WTC11 (cell line): ENCODE measurements at regions not wholly inside any gene's neighbourhood (a gene's known extent, or its start where the extent isn't known, plus 50 kb on each side); places are given as distances from the start of the nearest gene placed in this dataset.

ENCODE experiments used
- ATAC-seq: fragments of 200-7000 bp; cut with Tn5 transposase; 2 replicates; pipeline ENCODE4 v1.10.0; 2021; ENCODE audit warnings: mild to moderate bottlenecking, moderate library complexity
- CTCF ChIA-PET: fragments of 300-600 bp; sonication (Branson Sonifier 250); formaldehyde crosslinking; loops from one replicate; lab custom pipeline; 2021; ENCODE audit warnings: antibody characterized with exemption; lab: Charles Lee
- POLR2A ChIA-PET: fragments of 350-600 bp; sonication (Branson Sonifier 250); formaldehyde crosslinking; loops from one replicate; lab custom pipeline; 2021; ENCODE audit warnings: antibody characterized with exemption; lab: Charles Lee
- DNase-seq: peaks from one replicate; pipeline ENCODE4 v3.0.0; 2021; ENCODE audit warnings: low spot score
- H3K27ac Mint-ChIP-seq: 2 replicates; pipeline ENCODE4 v1.8.0; 2021; ENCODE audit warnings: mixed read lengths
- H3K27me3 Mint-ChIP-seq: 2 replicates; pipeline ENCODE4 v1.8.0; 2021; ENCODE audit warnings: low read depth, mild to moderate bottlenecking, moderate library complexity, mixed read lengths
- H3K36me3 Mint-ChIP-seq: 2 replicates; pipeline ENCODE4 v1.8.0; 2021; ENCODE audit warnings: mixed read lengths
- H3K4me1 Mint-ChIP-seq: 2 replicates; pipeline ENCODE4 v1.8.0; 2022; ENCODE audit warnings: mixed read lengths
- H3K4me3 Mint-ChIP-seq: 2 replicates; pipeline ENCODE4 v1.8.0; 2021; ENCODE audit warnings: mild to moderate bottlenecking, moderate library complexity, mixed read lengths
- H3K9me3 Mint-ChIP-seq: 2 replicates; pipeline ENCODE4 v1.8.0; 2021; ENCODE audit warnings: mixed read lengths
- E2F1 ChIP-seq: sonication (generic); formaldehyde crosslinking; IDR thresholded peaks from 2 replicates; pipeline ENCODE4 v1.8.0; 2022; ENCODE audit warnings: mild to moderate bottlenecking, missing genetic modification reagents
- ESRRA ChIP-seq: sonication (generic); formaldehyde crosslinking; IDR thresholded peaks from 2 replicates; pipeline ENCODE4 v1.8.1; 2022; ENCODE audit warnings: mild to moderate bottlenecking, missing genetic modification reagents, borderline replicate concordance
- IRF2 ChIP-seq: sonication (generic); formaldehyde crosslinking; IDR thresholded peaks from 2 replicates; pipeline ENCODE4 v1.8.0; 2022; ENCODE audit warnings: low read depth, missing genetic modification reagents, borderline replicate concordance
- KAT7 ChIP-seq: sonication (generic); formaldehyde crosslinking; IDR thresholded peaks from 2 replicates; pipeline ENCODE4 v1.8.1; 2023; ENCODE audit warnings: missing genetic modification reagents, mild to moderate bottlenecking, borderline replicate concordance
- MLX ChIP-seq: sonication (generic); formaldehyde crosslinking; IDR thresholded peaks from 2 replicates; pipeline ENCODE4 v1.8.1; 2023; ENCODE audit warnings: mild to moderate bottlenecking, missing genetic modification reagents, moderate library complexity
- NR2C2 ChIP-seq: sonication (generic); formaldehyde crosslinking; IDR thresholded peaks from 2 replicates; pipeline ENCODE4 v1.8.0; 2022; ENCODE audit warnings: mild to moderate bottlenecking, missing genetic modification reagents
- NR3C1 ChIP-seq: sonication (generic); formaldehyde crosslinking; conservative IDR thresholded peaks from 2 replicates; pipeline ENCODE4 v1.8.1; 2023; ENCODE audit warnings: low read depth, mild to moderate bottlenecking, missing genetic modification reagents
- TCF7 ChIP-seq: sonication (generic); formaldehyde crosslinking; IDR thresholded peaks from 2 replicates; pipeline ENCODE4 v1.8.0; 2022; ENCODE audit warnings: mild to moderate bottlenecking, low read depth, missing genetic modification reagents, moderate library complexity
- ZNF121 ChIP-seq: sonication (generic); formaldehyde crosslinking; IDR thresholded peaks from 2 replicates; pipeline ENCODE4 v1.8.0; 2023; ENCODE audit warnings: missing genetic modification reagents
- ZNF138 ChIP-seq: sonication (generic); formaldehyde crosslinking; conservative IDR thresholded peaks from 2 replicates; pipeline ENCODE4 v1.8.1; 2022; ENCODE audit warnings: mild to moderate bottlenecking, moderate library complexity, missing genetic modification reagents
- ZNF263 ChIP-seq: sonication (generic); formaldehyde crosslinking; IDR thresholded peaks from 2 replicates; pipeline ENCODE4 v1.8.1; 2022; ENCODE audit warnings: low read depth, mild to moderate bottlenecking, moderate library complexity, missing genetic modification reagents
- TF ChIP-seq, protein P1 (sequence below): fragments of 250-450 bp; sonication (Bioruptor Pico); IDR thresholded peaks from 2 replicates; pipeline ENCODE4 v1.9.0; 2021; ENCODE audit warnings: mild to moderate bottlenecking
- TF ChIP-seq, protein P2 (sequence below): fragments of 250-450 bp; sonication (Bioruptor Pico); IDR thresholded peaks from 2 replicates; pipeline ENCODE4 v2.1.2; 2022; ENCODE audit warnings: mild to moderate bottlenecking, moderate library complexity
- TF ChIP-seq, protein P3 (sequence below): fragments of 250-450 bp; sonication (Bioruptor Pico); IDR thresholded peaks from 2 replicates; pipeline ENCODE4 v1.9.0; 2021; ENCODE audit warnings: moderate library complexity, mild to moderate bottlenecking, inconsistent platforms, borderline replicate concordance
- TF ChIP-seq, protein P4 (sequence below): sonication (generic); formaldehyde crosslinking; IDR thresholded peaks from 2 replicates; pipeline ENCODE4 v1.8.1; 2022; ENCODE audit warnings: low read depth, missing genetic modification reagents, borderline replicate concordance
- TF ChIP-seq, protein P5 (sequence below): sonication (generic); formaldehyde crosslinking; IDR thresholded peaks from 2 replicates; pipeline ENCODE4 v1.8.0; 2023; ENCODE audit warnings: missing genetic modification reagents, mild to moderate bottlenecking, borderline replicate concordance

DNA sequence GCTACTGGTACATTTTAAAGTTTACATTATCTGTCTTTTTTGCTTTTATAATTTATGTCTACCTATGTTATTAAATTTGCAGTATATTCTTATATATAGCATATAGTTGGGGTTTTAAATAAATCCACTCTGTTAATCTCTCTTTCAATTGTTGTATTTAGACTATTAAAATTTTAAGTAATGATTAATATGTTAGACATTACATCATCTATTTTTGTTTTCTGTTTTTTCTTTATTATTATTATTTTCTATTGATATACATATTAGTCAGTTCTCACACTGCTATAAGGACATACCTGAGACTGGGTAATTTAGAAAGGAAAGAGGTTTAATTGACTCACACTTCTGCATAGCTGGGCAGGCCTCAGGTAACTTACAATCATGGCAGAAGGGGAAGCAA, 1338.2 kb upstream of the GJE1 start (continued):
- TF ChIP-seq, protein P1, sequence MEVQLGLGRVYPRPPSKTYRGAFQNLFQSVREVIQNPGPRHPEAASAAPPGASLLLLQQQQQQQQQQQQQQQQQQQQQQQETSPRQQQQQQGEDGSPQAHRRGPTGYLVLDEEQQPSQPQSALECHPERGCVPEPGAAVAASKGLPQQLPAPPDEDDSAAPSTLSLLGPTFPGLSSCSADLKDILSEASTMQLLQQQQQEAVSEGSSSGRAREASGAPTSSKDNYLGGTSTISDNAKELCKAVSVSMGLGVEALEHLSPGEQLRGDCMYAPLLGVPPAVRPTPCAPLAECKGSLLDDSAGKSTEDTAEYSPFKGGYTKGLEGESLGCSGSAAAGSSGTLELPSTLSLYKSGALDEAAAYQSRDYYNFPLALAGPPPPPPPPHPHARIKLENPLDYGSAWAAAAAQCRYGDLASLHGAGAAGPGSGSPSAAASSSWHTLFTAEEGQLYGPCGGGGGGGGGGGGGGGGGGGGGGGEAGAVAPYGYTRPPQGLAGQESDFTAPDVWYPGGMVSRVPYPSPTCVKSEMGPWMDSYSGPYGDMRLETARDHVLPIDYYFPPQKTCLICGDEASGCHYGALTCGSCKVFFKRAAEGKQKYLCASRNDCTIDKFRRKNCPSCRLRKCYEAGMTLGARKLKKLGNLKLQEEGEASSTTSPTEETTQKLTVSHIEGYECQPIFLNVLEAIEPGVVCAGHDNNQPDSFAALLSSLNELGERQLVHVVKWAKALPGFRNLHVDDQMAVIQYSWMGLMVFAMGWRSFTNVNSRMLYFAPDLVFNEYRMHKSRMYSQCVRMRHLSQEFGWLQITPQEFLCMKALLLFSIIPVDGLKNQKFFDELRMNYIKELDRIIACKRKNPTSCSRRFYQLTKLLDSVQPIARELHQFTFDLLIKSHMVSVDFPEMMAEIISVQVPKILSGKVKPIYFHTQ (CRISPR knock-in tag), result no peak
- TF ChIP-seq ZNF263 (CRISPR knock-in tag) (no peak), ESRRA (CRISPR knock-in tag) (no peak), ZNF121 (CRISPR knock-in tag) (no peak), ZNF138 (CRISPR knock-in tag) (no peak)
- TF ChIP-seq, protein P2, sequence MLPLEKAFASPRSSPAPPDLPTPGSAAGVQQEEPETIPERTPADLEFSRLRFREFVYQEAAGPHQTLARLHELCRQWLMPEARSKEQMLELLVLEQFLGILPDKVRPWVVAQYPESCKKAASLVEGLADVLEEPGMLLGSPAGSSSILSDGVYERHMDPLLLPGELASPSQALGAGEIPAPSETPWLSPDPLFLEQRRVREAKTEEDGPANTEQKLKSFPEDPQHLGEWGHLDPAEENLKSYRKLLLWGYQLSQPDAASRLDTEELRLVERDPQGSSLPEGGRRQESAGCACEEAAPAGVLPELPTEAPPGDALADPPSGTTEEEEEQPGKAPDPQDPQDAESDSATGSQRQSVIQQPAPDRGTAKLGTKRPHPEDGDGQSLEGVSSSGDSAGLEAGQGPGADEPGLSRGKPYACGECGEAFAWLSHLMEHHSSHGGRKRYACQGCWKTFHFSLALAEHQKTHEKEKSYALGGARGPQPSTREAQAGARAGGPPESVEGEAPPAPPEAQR (CRISPR knock-in tag), result no peak
- TF ChIP-seq, protein P3, sequence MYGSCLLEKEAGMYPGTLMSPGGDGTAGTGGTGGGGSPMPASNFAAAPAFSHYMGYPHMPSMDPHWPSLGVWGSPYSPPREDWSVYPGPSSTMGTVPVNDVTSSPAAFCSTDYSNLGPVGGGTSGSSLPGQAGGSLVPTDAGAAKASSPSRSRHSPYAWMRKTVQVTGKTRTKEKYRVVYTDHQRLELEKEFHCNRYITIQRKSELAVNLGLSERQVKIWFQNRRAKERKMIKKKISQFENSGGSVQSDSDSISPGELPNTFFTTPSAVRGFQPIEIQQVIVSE (CRISPR knock-in tag), result no peak
- TF ChIP-seq, protein P4, sequence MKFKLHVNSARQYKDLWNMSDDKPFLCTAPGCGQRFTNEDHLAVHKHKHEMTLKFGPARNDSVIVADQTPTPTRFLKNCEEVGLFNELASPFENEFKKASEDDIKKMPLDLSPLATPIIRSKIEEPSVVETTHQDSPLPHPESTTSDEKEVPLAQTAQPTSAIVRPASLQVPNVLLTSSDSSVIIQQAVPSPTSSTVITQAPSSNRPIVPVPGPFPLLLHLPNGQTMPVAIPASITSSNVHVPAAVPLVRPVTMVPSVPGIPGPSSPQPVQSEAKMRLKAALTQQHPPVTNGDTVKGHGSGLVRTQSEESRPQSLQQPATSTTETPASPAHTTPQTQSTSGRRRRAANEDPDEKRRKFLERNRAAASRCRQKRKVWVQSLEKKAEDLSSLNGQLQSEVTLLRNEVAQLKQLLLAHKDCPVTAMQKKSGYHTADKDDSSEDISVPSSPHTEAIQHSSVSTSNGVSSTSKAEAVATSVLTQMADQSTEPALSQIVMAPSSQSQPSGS (CRISPR knock-in tag), result no peak

DNA sequence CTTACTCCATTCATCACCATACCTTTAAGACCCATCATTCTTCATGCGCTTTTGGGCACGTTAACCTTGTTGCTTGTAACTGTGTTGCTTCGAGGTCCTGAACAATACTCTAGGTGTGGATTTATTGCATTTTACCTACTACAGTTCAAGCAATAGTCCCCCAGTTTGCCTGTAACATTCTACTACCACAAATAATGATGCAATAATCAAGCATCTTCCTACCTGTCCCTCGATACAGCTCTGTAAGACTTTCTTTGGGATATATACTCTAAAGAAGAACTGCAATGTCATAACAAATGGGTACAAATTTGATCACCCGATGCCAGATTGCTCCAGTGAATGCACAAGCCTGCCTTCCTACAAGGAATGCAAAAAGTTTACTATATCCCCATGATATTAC, 1342.6 kb upstream of the GJE1 start:
- Mint-ChIP-seq H3K9me3 (peaks cover 5% of the 10 kb centered on the region), H3K4me3 (no peak overlapping the region), H3K36me3 (no peaks in the 10 kb centered on the region), H3K27me3 (no peaks in the 10 kb centered on the region), H3K4me1 (no peaks in the 10 kb centered on the region), H3K27ac (no peak overlapping the region)
- ATAC-seq (no peak), DNase-seq (no peak)
- no peak for TF ChIP-seq MLX (CRISPR knock-in tag)
- TF ChIP-seq, protein P5, sequence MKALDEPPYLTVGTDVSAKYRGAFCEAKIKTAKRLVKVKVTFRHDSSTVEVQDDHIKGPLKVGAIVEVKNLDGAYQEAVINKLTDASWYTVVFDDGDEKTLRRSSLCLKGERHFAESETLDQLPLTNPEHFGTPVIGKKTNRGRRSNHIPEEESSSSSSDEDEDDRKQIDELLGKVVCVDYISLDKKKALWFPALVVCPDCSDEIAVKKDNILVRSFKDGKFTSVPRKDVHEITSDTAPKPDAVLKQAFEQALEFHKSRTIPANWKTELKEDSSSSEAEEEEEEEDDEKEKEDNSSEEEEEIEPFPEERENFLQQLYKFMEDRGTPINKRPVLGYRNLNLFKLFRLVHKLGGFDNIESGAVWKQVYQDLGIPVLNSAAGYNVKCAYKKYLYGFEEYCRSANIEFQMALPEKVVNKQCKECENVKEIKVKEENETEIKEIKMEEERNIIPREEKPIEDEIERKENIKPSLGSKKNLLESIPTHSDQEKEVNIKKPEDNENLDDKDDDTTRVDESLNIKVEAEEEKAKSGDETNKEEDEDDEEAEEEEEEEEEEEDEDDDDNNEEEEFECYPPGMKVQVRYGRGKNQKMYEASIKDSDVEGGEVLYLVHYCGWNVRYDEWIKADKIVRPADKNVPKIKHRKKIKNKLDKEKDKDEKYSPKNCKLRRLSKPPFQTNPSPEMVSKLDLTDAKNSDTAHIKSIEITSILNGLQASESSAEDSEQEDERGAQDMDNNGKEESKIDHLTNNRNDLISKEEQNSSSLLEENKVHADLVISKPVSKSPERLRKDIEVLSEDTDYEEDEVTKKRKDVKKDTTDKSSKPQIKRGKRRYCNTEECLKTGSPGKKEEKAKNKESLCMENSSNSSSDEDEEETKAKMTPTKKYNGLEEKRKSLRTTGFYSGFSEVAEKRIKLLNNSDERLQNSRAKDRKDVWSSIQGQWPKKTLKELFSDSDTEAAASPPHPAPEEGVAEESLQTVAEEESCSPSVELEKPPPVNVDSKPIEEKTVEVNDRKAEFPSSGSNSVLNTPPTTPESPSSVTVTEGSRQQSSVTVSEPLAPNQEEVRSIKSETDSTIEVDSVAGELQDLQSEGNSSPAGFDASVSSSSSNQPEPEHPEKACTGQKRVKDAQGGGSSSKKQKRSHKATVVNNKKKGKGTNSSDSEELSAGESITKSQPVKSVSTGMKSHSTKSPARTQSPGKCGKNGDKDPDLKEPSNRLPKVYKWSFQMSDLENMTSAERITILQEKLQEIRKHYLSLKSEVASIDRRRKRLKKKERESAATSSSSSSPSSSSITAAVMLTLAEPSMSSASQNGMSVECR (CRISPR knock-in tag), result no peak
- no peak for TF ChIP-seq NR2C2 (CRISPR knock-in tag)
- TF ChIP-seq E2F1 (CRISPR knock-in tag), result no peak
- TF ChIP-seq TCF7 (CRISPR knock-in tag), result no peak
- TF ChIP-seq KAT7 (CRISPR knock-in tag), result no peak
- TF ChIP-seq IRF2, result no peak
- no peak for TF ChIP-seq NR3C1 (CRISPR knock-in tag)
- CTCF ChIA-PET, result no interaction called here
- POLR2A ChIA-PET, result no interaction called here
